Adrenal gland (tissue), 5 donors: ENCODE measurements at regions not wholly inside any gene's neighbourhood (a gene's known extent, or its start where the extent isn't known, plus 50 kb on each side); places are given as distances from the start of the nearest gene placed in this dataset.

Experiments
- CTCF ChIP-seq, 6 experiments: fragments of 450-650 bp in 4 of 6; fragments of 200-600 bp in 2 of 6; sonication (generic) in 1 of 6; IDR thresholded peaks; 1 replicate in 5 of 6; 2 replicates in 1 of 6; pipeline versions ENCODE4 v1.5.1 to v1.8.0; 2016 to 2021; ENCODE audit warnings: antibody characterized with exemption in 6 of 6, mild to moderate bottlenecking in 2 of 6, moderate library complexity in 1 of 6
- POLR2A ChIP-seq, 2 donors: fragments of 450-650 bp; IDR thresholded peaks; one replicate each; pipeline ENCODE4 v1.6.1; 2017; ENCODE audit warnings: antibody characterized with exemption in 2 of 2, mild to moderate bottlenecking in 2 of 2, moderate library complexity in 1 of 2
- donor health status: DM: no; HTN: no; CAD: no.

- TF ChIP-seq CTCF (IDR thresholded peaks at IDR 0.05): no peak
- no peak for TF ChIP-seq POLR2A (IDR thresholded peaks at IDR 0.05)
These were observed 296.3 kb upstream of the TENM3 start for GRCh38 chr4:181946902-181947301.
